Common myeloid progenitor, CD34-positive (primary cell): ENCODE measurements at regions not wholly inside any gene's neighbourhood (a gene's known extent, or its start where the extent isn't known, plus 50 kb on each side); places are given as distances from the start of the nearest gene placed in this dataset.
A peak's percentile ranks its signal among the peaks of the same experiment; 100 is the strongest.

Experiments used
- CTCF ChIA-PET: fragments of 350-600 bp; sonication (Branson Sonifier 250); formaldehyde crosslinking; loops from one replicate; lab custom pipeline; 2021; ENCODE audit warnings: antibody characterized with exemption; lab: Charles Lee
- POLR2A ChIA-PET: fragments of 350-600 bp; sonication (Branson Sonifier 250); formaldehyde crosslinking; loops from one replicate; lab custom pipeline; 2021; ENCODE audit warnings: antibody characterized with exemption; lab: Charles Lee
- DNase-seq, 3 donors: peaks; one replicate each; pipeline versions ENCODE4 v3.0.0 to v3.0.0-alpha.2; 2013
- H3K27ac ChIP-seq, 2 experiments: 1 replicate in 1 of 2; 2 replicates in 1 of 2; pipeline ENCODE4 v1.7.0; 2013; ENCODE audit warnings: inconsistent platforms in 2 of 2, low read length in 2 of 2, mild to moderate bottlenecking in 2 of 2, low read depth in 1 of 2, moderate library complexity in 1 of 2; ENCODE audit not compliant: severe bottlenecking in 2 of 2, insufficient read depth in 1 of 2, poor library complexity in 1 of 2
- H3K27me3 ChIP-seq, 5 experiments: replicated peaks in 2 of 5; 1 replicate in 3 of 5; 2 replicates in 2 of 5; pipeline versions ENCODE4 v1.6.1 to v1.7.0; 2013; ENCODE audit warnings: low read length in 4 of 5, mild to moderate bottlenecking in 2 of 5, moderate library complexity in 2 of 5, inconsistent platforms in 1 of 5; ENCODE audit not compliant: insufficient read depth in 5 of 5, control insufficient read depth in 4 of 5
- H3K36me3 ChIP-seq, 4 experiments: 1 replicate in 2 of 4; 2 replicates in 2 of 4; pipeline versions ENCODE4 v1.6.1 to v1.7.0; 2013; ENCODE audit warnings: low read length in 3 of 4, control low read depth in 1 of 4, mild to moderate bottlenecking in 1 of 4; ENCODE audit not compliant: control insufficient read depth in 4 of 4, insufficient read depth in 4 of 4
- H3K4me1 ChIP-seq, 4 experiments: 1 replicate in 3 of 4; 2 replicates in 1 of 4; pipeline versions ENCODE4 v1.6.1 to v1.7.1; 2013; ENCODE audit warnings: low read length in 3 of 4, mild to moderate bottlenecking in 3 of 4, control low read depth in 1 of 4, inconsistent platforms in 1 of 4, moderate library complexity in 1 of 4; ENCODE audit not compliant: control insufficient read depth in 4 of 4, insufficient read depth in 4 of 4; ENCODE audit errors: control extremely low read depth in 1 of 4
- H3K4me3 ChIP-seq, 7 experiments: 1 replicate in 4 of 7; 2 replicates in 3 of 7; pipeline versions ENCODE4 v1.5.1 to v1.7.0; 2013; ENCODE audit warnings: mild to moderate bottlenecking in 7 of 7, low read length in 6 of 7, moderate library complexity in 6 of 7, inconsistent platforms in 2 of 7, low read depth in 2 of 7, control low read depth in 1 of 7; ENCODE audit not compliant: insufficient read depth in 4 of 7, control insufficient read depth in 1 of 7; ENCODE audit errors: extremely low read depth in 1 of 7
- H3K9me3 ChIP-seq, 5 experiments: 1 replicate in 4 of 5; 2 replicates in 1 of 5; pipeline versions ENCODE4 v1.6.1 to v1.7.1; 2013; ENCODE audit warnings: low read length in 4 of 5, mild to moderate bottlenecking in 2 of 5, inconsistent platforms in 1 of 5, low read depth in 1 of 5, moderate library complexity in 1 of 5; ENCODE audit not compliant: control insufficient read depth in 4 of 5, insufficient read depth in 2 of 5; ENCODE audit errors: control extremely low read depth in 1 of 5
- WGBS: methylation state at CpG from one replicate; pipeline ENCODE4 v1.1.5; 2013; ENCODE audit not compliant: insufficient coverage; 5-methylcytosine and 5-hydroxymethylcytosine counted together

DNA sequence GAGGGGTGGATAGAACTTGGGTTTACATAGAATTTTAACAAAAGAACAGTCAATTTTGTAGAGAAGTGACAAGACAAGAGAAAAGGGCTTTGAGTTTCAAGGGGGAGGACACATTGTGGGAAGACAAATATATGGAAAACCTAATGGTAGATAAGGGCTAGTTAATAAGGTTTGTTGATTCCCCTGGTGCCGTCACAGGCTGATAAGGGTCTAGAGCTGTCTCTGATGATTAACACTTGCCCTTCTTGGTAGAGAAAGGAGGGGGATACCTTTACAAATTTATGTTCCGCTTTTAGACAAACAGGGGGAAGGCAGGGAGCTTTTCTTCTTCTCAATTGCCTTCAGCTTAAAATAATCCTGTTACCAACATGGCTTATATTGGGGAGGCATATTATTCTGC, 124.3 kb downstream of the ETS2 start:
- Histone ChIP-seq H3K27ac (no peak overlapping the region), H3K9me3 (peaks cover 0 to 10% (median 0%) of the 10 kb centered on the region in 5 experiments), H3K27me3 (no peaks in the 10 kb centered on the region), H3K4me3 (no peak overlapping the region), H3K36me3 (no peaks in the 10 kb centered on the region), H3K4me1 (peaks cover 3 to 54% (median 33%) of the 10 kb centered on the region in 4 experiments)
- peak in 1 of 3 donors; percentile 36 for DNase-seq
- WGBS, result 83% methylated on average over 1 of the region's 2 CpGs
- CTCF ChIA-PET, result interaction anchor here (1.3 to 2.3 kb wide), 2 partner anchors 176 to 207 kb away, joined by 4 to 6 read pairs; no protein-coding TSS in a partner anchor
- POLR2A ChIA-PET, result no interaction called here

DNA sequence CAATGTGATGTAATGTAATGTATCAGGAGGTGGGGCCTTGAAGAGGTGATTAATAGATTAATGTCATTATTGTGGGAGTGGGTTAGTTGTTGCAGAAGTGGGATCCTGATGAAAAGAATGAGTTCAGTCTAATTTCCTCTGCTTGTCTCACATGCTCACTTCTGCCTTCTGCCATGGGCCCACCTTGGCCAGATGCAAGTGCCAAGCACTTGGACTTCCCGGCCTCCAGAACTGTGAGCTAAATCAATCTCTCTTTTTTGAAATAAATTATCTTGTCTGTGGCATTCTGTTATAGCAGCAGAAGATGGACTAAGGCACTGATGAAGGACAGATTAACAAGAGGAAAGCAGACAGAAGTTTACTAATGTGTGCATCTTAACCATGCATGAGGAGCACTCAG, 123.9 kb downstream of the ETS2 start:
- peaks cover 3 to 58% (median 34%) of the 10 kb centered on the region in 4 experiments for H3K4me1 ChIP-seq
- H3K9me3 ChIP-seq, result peaks cover 0 to 10% (median 0%) of the 10 kb centered on the region in 5 experiments
- H3K27me3 ChIP-seq, result no peaks in the 10 kb centered on the region
- no peak overlapping the region for H3K27ac ChIP-seq
- no peak overlapping the region for H3K4me3 ChIP-seq
- H3K36me3 ChIP-seq, result no peaks in the 10 kb centered on the region
- DNase-seq, result no peak
- ChIA-PET CTCF (interaction anchor here (1.3 to 2.3 kb wide), 2 partner anchors 177 to 208 kb away, joined by 4 to 6 read pairs; no protein-coding TSS in a partner anchor), POLR2A (no interaction called here)
- 100% methylated on average over 1 of the region's 1 CpG for WGBS

DNA sequence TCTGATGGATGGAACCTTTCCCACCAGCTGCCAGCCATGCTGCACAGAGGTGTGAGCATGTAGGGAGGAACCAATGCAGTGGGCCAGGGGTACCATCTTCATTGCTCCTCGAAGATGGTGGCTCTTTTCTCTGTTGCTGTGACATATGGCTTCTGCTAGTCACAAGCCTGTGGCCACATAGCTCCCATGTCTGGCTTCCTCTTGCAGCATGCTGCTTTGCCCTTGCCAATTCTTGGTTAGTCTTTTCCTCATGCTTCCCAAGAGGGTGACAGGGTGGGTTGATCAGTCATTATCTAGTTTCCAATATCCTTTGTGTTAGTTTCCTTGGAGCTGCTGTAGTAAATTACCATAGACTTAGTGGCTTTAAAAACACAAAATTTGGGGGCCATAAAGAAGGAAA, 123.4 kb downstream of the ETS2 start:
- ChIA-PET POLR2A (no interaction called here), CTCF (interaction anchor here (1.3 to 2.3 kb wide), 2 partner anchors 177 to 208 kb away, joined by 4 to 6 read pairs; no protein-coding TSS in a partner anchor)
- DNase-seq, result no peak

DNA sequence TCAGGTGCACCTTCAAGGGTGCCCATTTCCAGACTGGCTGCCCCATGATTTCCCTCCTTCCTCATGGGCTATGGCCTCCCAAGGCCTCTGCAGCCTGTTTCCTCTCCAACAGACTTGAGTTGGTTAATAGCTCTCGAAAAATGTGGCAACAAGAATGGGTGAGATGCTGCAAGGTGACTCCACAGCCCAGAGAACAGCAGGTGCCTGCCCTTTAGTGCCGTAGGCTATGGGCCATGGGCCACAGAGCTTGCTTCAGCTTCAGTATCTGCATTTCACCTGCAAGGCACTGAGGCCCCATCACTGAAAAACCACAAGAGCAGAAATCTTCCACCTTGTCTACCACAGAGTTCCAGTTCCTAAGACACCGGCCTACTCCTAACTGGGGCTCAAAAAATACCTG, 122.0 kb downstream of the ETS2 start:
- Histone ChIP-seq H3K27me3 (no peaks in the 10 kb centered on the region), H3K4me1 (peaks cover 3 to 68% (median 34%) of the 10 kb centered on the region in 4 experiments), H3K4me3 (no peak overlapping the region), H3K36me3 (no peaks in the 10 kb centered on the region), H3K27ac (no peak overlapping the region), H3K9me3 (peaks cover 0 to 10% (median 0%) of the 10 kb centered on the region in 5 experiments)
- POLR2A ChIA-PET, result no interaction called here
- DNase-seq, result no peak
- 100% methylated on average over 2 of the region's 3 CpGs for WGBS
- CTCF ChIA-PET, result interaction anchor here (1.2 to 1.5 kb wide), 2 partner anchors 10 to 35 kb away, joined by 4 read pairs; no protein-coding TSS in a partner anchor

More for the DNA sequence above, 123.4 kb downstream of the ETS2 start:
- Histone ChIP-seq H3K9me3 (peaks cover 0 to 10% (median 0%) of the 10 kb centered on the region in 5 experiments), H3K36me3 (no peaks in the 10 kb centered on the region), H3K4me3 (no peak overlapping the region), H3K27me3 (no peaks in the 10 kb centered on the region), H3K4me1 (peaks cover 3 to 62% (median 34%) of the 10 kb centered on the region in 4 experiments), H3K27ac (no peak overlapping the region)
- 100% methylated on average over 1 of the region's 1 CpG for WGBS

DNA sequence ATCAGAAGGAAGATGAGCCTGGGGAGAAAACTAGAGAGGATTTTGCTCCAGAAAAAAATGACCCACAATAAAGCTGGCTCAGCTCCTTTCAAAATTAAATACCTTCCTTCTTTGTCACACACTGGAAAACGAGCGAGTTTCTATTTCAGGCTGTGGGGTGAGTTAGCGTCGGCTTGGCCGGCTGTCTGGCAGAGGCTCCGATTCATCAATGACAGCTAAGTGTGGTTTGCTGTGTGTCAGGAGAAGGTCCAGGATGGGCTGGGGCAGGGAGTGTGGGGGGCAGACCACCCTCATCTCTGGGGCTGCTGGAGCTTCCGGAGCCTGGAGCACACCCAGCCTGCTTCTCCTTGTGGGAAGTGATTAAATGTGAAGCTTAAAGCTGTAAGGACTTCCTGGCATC, 120.2 kb downstream of the ETS2 start:
- Histone ChIP-seq H3K27ac (peak overlapping the region in 1 of 2 experiments; percentile 54), H3K9me3 (peaks cover 0 to 10% (median 0%) of the 10 kb centered on the region in 5 experiments), H3K27me3 (no peaks in the 10 kb centered on the region), H3K4me1 (peaks cover 3 to 54% (median 22%) of the 10 kb centered on the region in 4 experiments), H3K36me3 (no peaks in the 10 kb centered on the region), H3K4me3 (peak overlapping the region in 6 of 7 experiments; percentile 16 to 72 (median 54))
- ChIA-PET CTCF (interaction anchor here (0.9 to 1.3 kb wide), 4 partner anchors 10 to 66 kb away, joined by 3 read pairs; no protein-coding TSS in a partner anchor), POLR2A (interaction anchor here (1.2 kb wide), 1 partner anchor 64 kb away, joined by 6 read pairs; no protein-coding TSS in a partner anchor)
- 0% methylated on average over 1 of the region's 7 CpGs for WGBS
- DNase-seq, result peak in 2 of 3 donors; percentile 64 to 71

DNA sequence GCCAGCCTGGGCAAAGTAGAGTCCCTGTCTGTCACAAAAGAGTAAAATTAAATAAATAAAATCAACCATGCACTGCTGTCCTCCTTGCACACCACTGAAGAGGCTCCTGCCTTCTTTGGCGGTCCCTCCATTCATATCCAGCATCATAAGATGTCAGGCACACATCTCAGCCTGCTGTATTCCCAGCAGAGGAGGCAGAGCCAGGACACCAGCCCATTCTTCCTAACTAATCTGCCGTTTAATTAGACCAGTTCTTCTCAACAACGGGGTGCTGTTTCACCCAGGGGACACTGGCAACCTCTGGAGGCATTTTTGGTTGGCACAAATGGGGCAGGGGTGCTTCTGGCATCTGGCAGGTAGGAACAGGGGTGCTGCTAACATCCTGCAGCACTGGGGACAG, 119.7 kb downstream of the ETS2 start:
- CTCF ChIA-PET, result interaction anchor here (0.9 to 1.3 kb wide), 4 partner anchors 10 to 66 kb away, joined by 3 read pairs; no protein-coding TSS in a partner anchor
- H3K4me3 ChIP-seq, result peak overlapping the region in 4 of 7 experiments; percentile 52 to 72 (median 61)

DNA sequence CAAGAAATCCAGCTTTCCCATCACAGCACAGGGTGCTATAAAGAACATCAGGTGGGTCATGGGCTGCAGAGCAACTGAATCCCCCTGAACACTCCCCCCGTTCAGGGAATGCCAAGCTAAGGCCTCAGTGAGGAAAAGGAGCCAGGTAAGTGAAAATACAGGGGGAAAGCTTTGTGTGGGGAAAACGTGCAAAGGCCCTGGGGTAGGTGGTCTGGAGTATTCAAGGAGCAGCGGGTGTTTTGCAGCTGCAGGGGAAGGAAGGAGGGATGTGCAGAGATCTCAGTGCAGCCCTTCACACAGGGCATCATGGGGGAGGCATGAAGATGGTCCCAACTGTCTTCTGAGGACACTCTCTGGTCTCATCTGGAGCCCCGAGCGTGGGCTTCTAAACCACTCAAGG, 119.2 kb downstream of the ETS2 start:
- H3K4me1 ChIP-seq, result peaks cover 3 to 44% (median 18%) of the 10 kb centered on the region in 4 experiments
- H3K36me3 ChIP-seq, result no peaks in the 10 kb centered on the region
- POLR2A ChIA-PET, result no interaction called here
- CTCF ChIA-PET, result interaction anchor here (1.3 kb wide), 1 partner anchor 11 kb away, joined by 3 read pairs; no protein-coding TSS in a partner anchor
- H3K27me3 ChIP-seq, result no peaks in the 10 kb centered on the region
- H3K27ac ChIP-seq, result no peak overlapping the region
- WGBS, result 95% methylated on average over 4 of the region's 5 CpGs
- H3K4me3 ChIP-seq, result no peak overlapping the region
- H3K9me3 ChIP-seq, result peaks cover 0 to 9% (median 0%) of the 10 kb centered on the region in 5 experiments
- no peak for DNase-seq

More for the DNA sequence above, 119.7 kb downstream of the ETS2 start:
- H3K27me3 ChIP-seq, result no peaks in the 10 kb centered on the region
- H3K9me3 ChIP-seq, result peaks cover 0 to 10% (median 0%) of the 10 kb centered on the region in 5 experiments
- POLR2A ChIA-PET, result interaction anchor here (1.2 kb wide), 1 partner anchor 65 kb away, joined by 6 read pairs; no protein-coding TSS in a partner anchor
- WGBS, result 67% methylated on average over 3 of the region's 3 CpGs
- peaks cover 3 to 49% (median 19%) of the 10 kb centered on the region in 4 experiments for H3K4me1 ChIP-seq
- H3K36me3 ChIP-seq, result no peaks in the 10 kb centered on the region
- no peak overlapping the region for H3K27ac ChIP-seq
- no peak for DNase-seq
